ENCODE measurements at regions not wholly inside any gene's neighbourhood (a gene's known extent, or its start where the extent isn't known, plus 50 kb on each side); places are given as distances from the start of the nearest gene placed in this dataset.

GRCh38 chr17:12519956-12520594 lies 145.6 kb upstream of the MYOCD start (continued):
- TF ChIP-seq ZBTB40 (IDR thresholded peaks at IDR 0.05; ENCODE audit: borderline replicate concordance) (no peak), ETV6 (conservative IDR thresholded peaks at IDR 0.05 in 1 of 2, IDR thresholded peaks at IDR 0.05 in 1 of 2; ENCODE audit: borderline replicate concordance in 1 of 2, low read depth in 1 of 2) (no peak), CHD2 (IDR thresholded peaks at IDR 0.05; ENCODE audit: borderline replicate concordance, low read depth, low read length) (no peak)

GRCh38 chr17:12521416-12521815 lies 144.3 kb upstream of the MYOCD start:
- Histone ChIP-seq H2AFZ (ENCODE audit: control insufficient read depth, low read depth, low read length) (no peak overlapping the region), H3K27me3 (replicated peaks in 1 of 2; ENCODE audit: control insufficient read depth in 2 of 2, insufficient read depth in 2 of 2, low read length in 1 of 2) (no peaks in the 10 kb centered on the region), H3K4me3 (no peak overlapping the region), H3K4me1 (ENCODE audit: control insufficient read depth, insufficient read depth, low read length) (no peaks in the 10 kb centered on the region), H3K27ac (ENCODE audit: control insufficient read depth, insufficient read depth) (no peak overlapping the region), H3K4me2 (ENCODE audit: control insufficient read depth, insufficient read depth) (no peak overlapping the region), H3K36me3 (ENCODE audit: control insufficient read depth in 2 of 2, insufficient read depth in 2 of 2, low read length in 1 of 2) (no peaks in the 10 kb centered on the region), H4K20me1 (ENCODE audit: control insufficient read depth, insufficient read depth) (no peaks in the 10 kb centered on the region), H3K9me3 (replicated peaks; ENCODE audit: control insufficient read depth, insufficient read depth, low read length) (no peaks in the 10 kb centered on the region), H3K79me2 (ENCODE audit: control insufficient read depth, insufficient read depth, low read length) (no peaks in the 10 kb centered on the region), H3K9ac (ENCODE audit: control insufficient read depth, insufficient read depth, low read length) (no peak overlapping the region)
- BruUV-seq (replicated peaks): no TSS peak
- ChIA-PET RAD21 (ENCODE audit: unreplicated experiment) (no interaction called here), POLR2A (no interaction called here), CTCF (no interaction called here), SMC1A (ENCODE audit: uncharacterized antibody, unreplicated experiment) (interaction anchor here (0.8 to 1.2 kb wide), 2 partner anchors 9 to 10 kb away, joined by 3 to 4 read pairs; no protein-coding TSS in a partner anchor)
- FAIRE-seq (no peak), ATAC-seq (no peak), DNase-seq (ENCODE audit: low read depth, low spot score) (no peak)
- intact Hi-C loops (cut with micrococcal nuclease; ENCODE audit: unreplicated experiment): loop anchor here (10.0 kb wide), 1 partner anchor 267 kb away; no protein-coding TSS in a partner anchor
- WGBS (ENCODE audit: insufficient coverage, insufficient replicate concordance, low lambda C conversion rate, missing lambda C conversion rate): 84% methylated on average over 7 of the region's 7 CpGs
- in situ Hi-C loops (cut with MboI): no loop called here
- no peak for TF ChIP-seq RAD21 (IDR thresholded peaks at IDR 0.05; ENCODE audit: insufficient read depth, low read depth, low read length)
- TF ChIP-seq FOXK2 (IDR thresholded peaks at IDR 0.05): no peak
- TF ChIP-seq EP300 (IDR thresholded peaks at IDR 0.05; ENCODE audit: borderline replicate concordance in 1 of 2, control insufficient read depth in 1 of 2, low read depth in 2 of 2, low read length in 2 of 2): no peak
- TF ChIP-seq CBX5 (IDR thresholded peaks at IDR 0.05; ENCODE audit: low read depth): no peak
- TF ChIP-seq ATF2 (IDR thresholded peaks at IDR 0.05; ENCODE audit: low read length): no peak
- no peak for TF ChIP-seq CREB1 (IDR thresholded peaks at IDR 0.05; ENCODE audit: low read depth)
- no peak for TF ChIP-seq SP1 (IDR thresholded peaks at IDR 0.05; ENCODE audit: low read depth, low read length)
- TF ChIP-seq SREBF1 (IDR thresholded peaks at IDR 0.05; ENCODE audit: low read length): no peak
- no peak for TF ChIP-seq ZNF384 (IDR thresholded peaks at IDR 0.05; ENCODE audit: borderline replicate concordance, low read depth, low read length)
- no peak for TF ChIP-seq IRF3 (IDR thresholded peaks at IDR 0.05)

Data from GM12878 (cell line).